Astrocyte (in vitro differentiated cells and primary cell): ENCODE measurements at regions not wholly inside any gene's neighbourhood (a gene's known extent, or its start where the extent isn't known, plus 50 kb on each side); places are given as distances from the start of the nearest gene placed in this dataset.

Experiments used
- DNase-seq: peaks from one replicate; pipeline ENCODE4 v3.0.0-alpha.2; 2010; ENCODE audit warnings: low read depth
- FAIRE-seq: peaks from 2 replicates; lab custom pipeline; 2011; peaks lifted over from hg19 to GRCh38; lab: Jason Lieb, UNC
- H2AFZ ChIP-seq: 2 replicates; pipeline ENCODE4 v1.6.0; 2012; ENCODE audit warnings: low read depth, low read length, inconsistent platforms
- H3K27ac ChIP-seq: 2 replicates; pipeline ENCODE4 v1.5.1; 2011; ENCODE audit warnings: low read depth, low read length, inconsistent platforms
- H3K27me3 ChIP-seq: 2 replicates; pipeline ENCODE4 v1.6.0; 2011; ENCODE audit warnings: low read length, inconsistent platforms; ENCODE audit not compliant: insufficient read depth
- H3K36me3 ChIP-seq: 2 replicates; pipeline ENCODE4 v1.5.1; 2011; ENCODE audit warnings: low read length, inconsistent platforms; ENCODE audit not compliant: insufficient read depth
- H3K4me1 ChIP-seq: 2 replicates; pipeline ENCODE4 v1.5.1; 2011; ENCODE audit warnings: low read length, inconsistent platforms; ENCODE audit not compliant: insufficient read depth
- H3K4me2 ChIP-seq: 2 replicates; pipeline ENCODE4 v1.6.0; 2012; ENCODE audit warnings: low read length, inconsistent platforms
- H3K4me3 ChIP-seq: 2 replicates; pipeline ENCODE4 v1.5.1; 2011; ENCODE audit warnings: low read depth, mild to moderate bottlenecking, low read length, inconsistent platforms; ENCODE audit not compliant: insufficient read depth
- H3K79me2 ChIP-seq: 2 replicates; pipeline ENCODE4 v1.6.0; 2012; ENCODE audit warnings: mild to moderate bottlenecking, low read length, inconsistent platforms; ENCODE audit not compliant: insufficient read depth
- H3K9ac ChIP-seq: 2 replicates; pipeline ENCODE4 v1.6.0; 2012; ENCODE audit warnings: mild to moderate bottlenecking, low read length, inconsistent platforms
- H3K9me3 ChIP-seq: 2 replicates; pipeline ENCODE4 v1.5.1; 2012; ENCODE audit warnings: low read depth, mild to moderate bottlenecking, low read length, inconsistent platforms; ENCODE audit not compliant: insufficient read depth
- H4K20me1 ChIP-seq: 2 replicates; pipeline ENCODE4 v1.6.0; 2012; ENCODE audit warnings: low read length, inconsistent platforms; ENCODE audit not compliant: insufficient read depth
- H3K27ac Mint-ChIP-seq: one replicate; pipeline ENCODE4 v1.8.0; 2021; ENCODE audit warnings: mild to moderate bottlenecking, mixed read lengths; ENCODE audit not compliant: unreplicated experiment
- H3K27me3 Mint-ChIP-seq: one replicate; pipeline ENCODE4 v1.8.0; 2021; ENCODE audit warnings: low read depth, mixed read lengths; ENCODE audit not compliant: unreplicated experiment
- H3K36me3 Mint-ChIP-seq: one replicate; pipeline ENCODE4 v1.8.0; 2021; ENCODE audit warnings: low read depth, mixed read lengths; ENCODE audit not compliant: unreplicated experiment
- H3K4me1 Mint-ChIP-seq: one replicate; pipeline ENCODE4 v1.8.0; 2021; ENCODE audit warnings: low read depth, mixed read lengths; ENCODE audit not compliant: unreplicated experiment
- H3K4me3 Mint-ChIP-seq: one replicate; pipeline ENCODE4 v1.8.0; 2021; ENCODE audit warnings: mild to moderate bottlenecking, moderate library complexity, mixed read lengths; ENCODE audit not compliant: unreplicated experiment
- H3K9me3 Mint-ChIP-seq: one replicate; pipeline ENCODE4 v1.8.0; 2021; ENCODE audit warnings: mild to moderate bottlenecking, mixed read lengths; ENCODE audit not compliant: unreplicated experiment
- CTCF ChIP-seq: IDR thresholded peaks from 2 replicates; pipeline ENCODE4 v1.5.1; 2011; ENCODE audit warnings: low read depth, mild to moderate bottlenecking, inconsistent platforms, low read length, moderate library complexity; ENCODE audit not compliant: insufficient read depth
- EZH2 ChIP-seq: IDR thresholded peaks from 2 replicates; pipeline ENCODE4 v1.6.1; 2012; ENCODE audit warnings: mild to moderate bottlenecking, low read length, inconsistent platforms; ENCODE audit not compliant: insufficient read depth

GRCh38 chr3:70780790-70781189 is 468.4 kb upstream of the MDFIC2 start:
- Histone ChIP-seq H3K27ac (no peak overlapping the region), H3K27me3 (no peaks in the 10 kb centered on the region), H3K36me3 (no peaks in the 10 kb centered on the region), H3K9ac (no peak overlapping the region), H4K20me1 (no peaks in the 10 kb centered on the region), H3K79me2 (no peaks in the 10 kb centered on the region), H3K4me3 (no peak overlapping the region), H3K4me2 (no peak overlapping the region), H2AFZ (no peak overlapping the region), H3K4me1 (no peaks in the 10 kb centered on the region), H3K9me3 (peaks cover 2% of the 10 kb centered on the region)
- Mint-ChIP-seq H3K27me3 (no peaks in the 10 kb centered on the region), H3K4me3 (no peak overlapping the region), H3K36me3 (no peaks in the 10 kb centered on the region), H3K9me3 (no peaks in the 10 kb centered on the region), H3K27ac (no peak overlapping the region), H3K4me1 (no peaks in the 10 kb centered on the region)
- no peak for TF ChIP-seq EZH2
- no peak for TF ChIP-seq CTCF
- DNase-seq = no peak
- no peak for FAIRE-seq

- no peaks in the 10 kb centered on the region for H3K4me1 ChIP-seq
- no peak overlapping the region for H3K9ac ChIP-seq
- FAIRE-seq (no peak), DNase-seq (no peak)
- peaks cover 2% of the 10 kb centered on the region for H3K9me3 ChIP-seq
- H3K4me3 ChIP-seq = no peak overlapping the region
- H3K27me3 ChIP-seq = no peaks in the 10 kb centered on the region
- H3K36me3 Mint-ChIP-seq = no peaks in the 10 kb centered on the region
- H3K4me1 Mint-ChIP-seq = no peaks in the 10 kb centered on the region
- no peaks in the 10 kb centered on the region for H3K9me3 Mint-ChIP-seq
- peak overlapping the region; percentile 28 for H3K27ac Mint-ChIP-seq
- H3K79me2 ChIP-seq = no peaks in the 10 kb centered on the region
- H3K27me3 Mint-ChIP-seq = no peaks in the 10 kb centered on the region
- no peak overlapping the region for H3K4me3 Mint-ChIP-seq
- no peaks in the 10 kb centered on the region for H4K20me1 ChIP-seq
- TF ChIP-seq CTCF (no peak), EZH2 (no peak)
- H2AFZ ChIP-seq = no peak overlapping the region
- H3K4me2 ChIP-seq = no peak overlapping the region
- no peaks in the 10 kb centered on the region for H3K36me3 ChIP-seq
- no peak overlapping the region for H3K27ac ChIP-seq
These were observed 466.9 kb upstream of the MDFIC2 start for GRCh38 chr3:70779296-70779695.

DNA sequence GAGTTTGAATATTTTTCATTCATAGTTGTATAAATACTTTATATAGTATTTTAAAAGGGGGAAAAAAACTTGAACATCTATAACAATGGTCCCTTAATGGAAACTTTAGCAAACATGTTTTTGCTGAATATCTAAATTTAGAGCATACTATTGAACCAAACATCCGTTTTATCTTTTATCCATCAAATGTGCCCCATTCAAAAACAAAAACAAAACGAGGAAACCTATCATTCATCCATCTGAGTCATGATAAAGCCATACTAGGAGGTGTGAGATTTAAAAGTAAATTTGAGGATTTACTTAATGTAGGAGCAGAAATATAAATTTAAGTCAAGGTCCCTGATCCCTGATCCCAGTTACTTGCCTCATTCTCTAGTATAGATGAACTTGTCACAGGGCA is 463.6 kb upstream of the MDFIC2 start:
- H3K4me1 ChIP-seq = peaks cover 5% of the 10 kb centered on the region
- H3K27ac Mint-ChIP-seq = no peak overlapping the region
- no peaks in the 10 kb centered on the region for H3K9me3 Mint-ChIP-seq
- no peak overlapping the region for H3K4me3 ChIP-seq
- no peak for TF ChIP-seq CTCF
- no peak for TF ChIP-seq EZH2
- H3K36me3 ChIP-seq = no peaks in the 10 kb centered on the region
- FAIRE-seq = no peak
- no peaks in the 10 kb centered on the region for H4K20me1 ChIP-seq
- no peak overlapping the region for H3K27ac ChIP-seq
- no peak overlapping the region for H3K4me3 Mint-ChIP-seq
- H3K27me3 Mint-ChIP-seq = no peaks in the 10 kb centered on the region
- peaks cover 5% of the 10 kb centered on the region for H3K4me1 Mint-ChIP-seq
- H2AFZ ChIP-seq = no peak overlapping the region
- no peaks in the 10 kb centered on the region for H3K27me3 ChIP-seq
- H3K4me2 ChIP-seq = no peak overlapping the region
- no peak for DNase-seq
- no peaks in the 10 kb centered on the region for H3K36me3 Mint-ChIP-seq
- H3K79me2 ChIP-seq = no peaks in the 10 kb centered on the region
- H3K9ac ChIP-seq = no peak overlapping the region
- H3K9me3 ChIP-seq = peaks cover 2% of the 10 kb centered on the region
